GM12874 (cell line): ENCODE measurements at regions not wholly inside any gene's neighbourhood (a gene's known extent, or its start where the extent isn't known, plus 50 kb on each side); places are given as distances from the start of the nearest gene placed in this dataset.

Experiments used
- CTCF ChIP-seq: IDR thresholded peaks from 2 replicates; pipeline ENCODE4 v1.5.1; 2011; ENCODE audit warnings: low read depth, mild to moderate bottlenecking, control low read depth, low read length, moderate library complexity; ENCODE audit not compliant: insufficient read depth

GRCh38 chr3:188104050-188104449 lies 49.9 kb upstream of the LPP start:
- TF ChIP-seq CTCF: no peak
